ENCODE measurements at regions not wholly inside any gene's neighbourhood (a gene's known extent, or its start where the extent isn't known, plus 50 kb on each side); places are given as distances from the start of the nearest gene placed in this dataset.

- TF ChIP-seq TAF1 (IDR thresholded peaks at IDR 0.05; ENCODE audit: borderline replicate concordance, insufficient read depth, low read length) (no peak), SIN3A (IDR thresholded peaks at IDR 0.05; ENCODE audit: borderline replicate concordance, insufficient read depth, low read length) (no peak)
These were observed 53.5 kb upstream of the PCSK6 start for GRCh38 chr15:101543026-101543390.

All from PFSK-1 (cell line).